ENCODE measurements at regions not wholly inside any gene's neighbourhood (a gene's known extent, or its start where the extent isn't known, plus 50 kb on each side); places are given as distances from the start of the nearest gene placed in this dataset.

DNA sequence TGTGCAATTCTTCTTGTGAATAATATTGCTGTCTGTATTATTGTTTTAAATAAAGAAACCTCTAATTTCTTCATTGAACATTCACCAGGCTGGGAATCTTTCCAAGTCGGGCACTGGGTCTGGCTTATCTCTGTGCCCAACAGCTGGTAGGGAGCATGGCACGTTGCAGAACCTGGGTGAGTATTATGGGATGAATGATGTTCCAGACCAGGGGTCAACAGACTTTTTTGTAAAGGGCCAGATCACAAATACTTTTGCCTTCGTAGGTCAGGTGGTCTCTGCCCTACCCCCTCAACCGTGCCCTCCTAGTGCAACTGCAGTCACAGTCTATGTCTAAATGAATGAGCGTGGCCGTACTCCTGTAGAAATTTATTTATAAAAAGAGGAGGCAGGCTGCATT is 81.6 kb upstream of the FOXQ1 start:
- TF ChIP-seq CTCF (IDR thresholded peaks at IDR 0.05) (no peak), POLR2A (IDR thresholded peaks at IDR 0.05) (no peak)

Measured in esophagus squamous epithelium (tissue), 4 donors.